Stomach (tissue), 4 donors: ENCODE measurements at regions not wholly inside any gene's neighbourhood (a gene's known extent, or its start where the extent isn't known, plus 50 kb on each side); places are given as distances from the start of the nearest gene placed in this dataset.

Source experiments
- EP300 ChIP-seq: sonication (generic); formaldehyde crosslinking; IDR thresholded peaks from one replicate; pipeline ENCODE4 v1.6.1; 2017; ENCODE audit warnings: antibody characterized with exemption
- POLR2A ChIP-seq, 4 donors: fragments of 450-650 bp; IDR thresholded peaks; one replicate each; pipeline ENCODE4 v1.6.1; 2016; ENCODE audit warnings: antibody characterized with exemption in 4 of 4, control low read depth in 2 of 4, mild to moderate bottlenecking in 1 of 4, moderate library complexity in 1 of 4
- POLR2AphosphoS5 ChIP-seq, 3 donors: sonication (generic); formaldehyde crosslinking; IDR thresholded peaks; one replicate each; pipeline ENCODE4 v1.6.1; 2016; ENCODE audit warnings: antibody characterized with exemption in 3 of 3
- TF ChIP-seq, protein P1 (sequence below), 7 experiments: fragments of 450-650 bp in 4 of 7; fragments of 200-600 bp in 3 of 7; sonication (generic) in 3 of 7; IDR thresholded peaks; one replicate each; pipeline ENCODE4 v1.5.1; 2016 to 2019; ENCODE audit warnings: antibody characterized with exemption in 7 of 7, control low read depth in 2 of 7, mild to moderate bottlenecking in 1 of 7

DNA sequence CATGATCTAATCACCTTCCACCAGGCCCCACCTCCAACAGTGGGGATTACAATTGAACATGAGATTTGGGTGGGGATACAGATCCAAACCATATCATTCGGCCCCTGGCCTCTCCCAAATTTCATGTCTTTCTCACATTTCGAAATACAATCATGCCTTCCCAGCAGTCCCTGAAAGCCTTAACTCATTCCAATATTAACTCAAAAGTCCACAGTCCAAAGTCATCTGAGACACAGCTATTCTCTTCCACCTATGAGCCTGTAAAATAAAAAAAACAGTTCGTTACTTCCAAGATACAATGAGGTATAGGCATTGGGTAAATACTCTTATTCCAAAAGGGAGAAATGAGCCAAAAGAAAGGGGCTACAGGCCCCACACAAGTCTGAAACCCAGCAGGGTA lies 222.6 kb downstream of the SOD2 start:
- TF ChIP-seq, protein P1, sequence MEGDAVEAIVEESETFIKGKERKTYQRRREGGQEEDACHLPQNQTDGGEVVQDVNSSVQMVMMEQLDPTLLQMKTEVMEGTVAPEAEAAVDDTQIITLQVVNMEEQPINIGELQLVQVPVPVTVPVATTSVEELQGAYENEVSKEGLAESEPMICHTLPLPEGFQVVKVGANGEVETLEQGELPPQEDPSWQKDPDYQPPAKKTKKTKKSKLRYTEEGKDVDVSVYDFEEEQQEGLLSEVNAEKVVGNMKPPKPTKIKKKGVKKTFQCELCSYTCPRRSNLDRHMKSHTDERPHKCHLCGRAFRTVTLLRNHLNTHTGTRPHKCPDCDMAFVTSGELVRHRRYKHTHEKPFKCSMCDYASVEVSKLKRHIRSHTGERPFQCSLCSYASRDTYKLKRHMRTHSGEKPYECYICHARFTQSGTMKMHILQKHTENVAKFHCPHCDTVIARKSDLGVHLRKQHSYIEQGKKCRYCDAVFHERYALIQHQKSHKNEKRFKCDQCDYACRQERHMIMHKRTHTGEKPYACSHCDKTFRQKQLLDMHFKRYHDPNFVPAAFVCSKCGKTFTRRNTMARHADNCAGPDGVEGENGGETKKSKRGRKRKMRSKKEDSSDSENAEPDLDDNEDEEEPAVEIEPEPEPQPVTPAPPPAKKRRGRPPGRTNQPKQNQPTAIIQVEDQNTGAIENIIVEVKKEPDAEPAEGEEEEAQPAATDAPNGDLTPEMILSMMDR (IDR thresholded peaks at IDR 0.05), result no peak
- TF ChIP-seq POLR2A (IDR thresholded peaks at IDR 0.05) (no peak), POLR2AphosphoS5 (IDR thresholded peaks at IDR 0.05) (no peak), EP300 (no peak)
